ENCODE measurements at regions not wholly inside any gene's neighbourhood (a gene's known extent, or its start where the extent isn't known, plus 50 kb on each side); places are given as distances from the start of the nearest gene placed in this dataset.

DNA sequence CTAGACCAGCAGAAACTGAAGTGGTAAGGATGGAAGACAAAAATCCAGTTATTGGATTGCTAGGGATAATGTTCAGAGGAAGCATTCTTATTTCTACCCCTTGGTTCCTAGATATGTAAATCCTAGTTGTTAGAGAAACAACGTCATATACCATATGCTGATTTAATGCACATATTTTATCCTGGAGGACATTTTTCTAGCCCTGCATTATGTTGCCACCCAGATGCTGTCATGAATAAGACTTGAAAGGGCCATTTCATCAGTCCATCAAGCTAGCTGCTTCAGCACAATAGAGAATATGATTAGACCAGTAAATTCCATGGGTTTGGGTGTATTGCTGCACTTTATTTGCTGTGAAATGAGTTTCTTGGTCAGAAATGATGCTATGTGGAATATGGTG lies 1736.4 kb downstream of the MAT2B start:
- Histone ChIP-seq H3K27ac (ENCODE audit: low read depth) (no peak overlapping the region), H3K4me1 (ENCODE audit: insufficient read depth) (no peaks in the 10 kb centered on the region), H3K36me3 (ENCODE audit: insufficient read depth) (no peaks in the 10 kb centered on the region), H3K4me3 (ENCODE audit: low read depth, low read length) (no peak overlapping the region)
- WGBS = 96% methylated on average over 1 of the region's 1 CpG
- DNase-seq (ENCODE audit: extremely low spot score) = no peak

GRCh38 chr5:165242646-165243045 lies 1737.2 kb downstream of the MAT2B start:
- H3K27ac ChIP-seq (ENCODE audit: low read depth) = no peak overlapping the region
- WGBS = 62% methylated on average over 2 of the region's 2 CpGs
- no peak overlapping the region for H3K4me3 ChIP-seq (ENCODE audit: low read depth, low read length)
- DNase-seq (ENCODE audit: extremely low spot score) = no peak
- H3K36me3 ChIP-seq (ENCODE audit: insufficient read depth) = no peaks in the 10 kb centered on the region
- H3K4me1 ChIP-seq (ENCODE audit: insufficient read depth) = no peaks in the 10 kb centered on the region

DNA sequence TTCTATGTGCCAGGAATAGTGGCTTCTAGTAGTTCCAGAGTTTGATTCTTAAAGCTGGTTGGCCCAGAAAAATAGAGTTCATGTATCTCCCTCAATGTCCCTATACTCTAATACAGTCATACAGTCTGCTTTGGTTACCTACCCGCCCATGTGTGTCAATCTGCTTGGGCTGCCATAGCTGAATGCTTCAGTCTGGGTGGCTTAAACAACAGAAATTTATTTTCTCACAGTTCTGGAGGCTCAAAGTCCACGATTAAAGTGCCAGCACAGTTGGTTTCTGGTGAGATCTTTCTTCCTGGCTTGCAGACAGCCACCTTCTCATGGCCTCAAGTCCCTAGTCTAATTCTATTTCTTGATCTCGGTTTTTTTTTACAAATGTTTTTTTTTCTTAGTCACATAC lies 1739.0 kb downstream of the MAT2B start:
- Histone ChIP-seq H3K4me1 (ENCODE audit: insufficient read depth) (no peaks in the 10 kb centered on the region), H3K27ac (ENCODE audit: low read depth) (no peak overlapping the region), H3K4me3 (ENCODE audit: low read depth, low read length) (no peak overlapping the region), H3K36me3 (ENCODE audit: insufficient read depth) (no peaks in the 10 kb centered on the region)
- WGBS = 56% methylated on average over 3 of the region's 3 CpGs
- DNase-seq (ENCODE audit: extremely low spot score) = no peak

DNA sequence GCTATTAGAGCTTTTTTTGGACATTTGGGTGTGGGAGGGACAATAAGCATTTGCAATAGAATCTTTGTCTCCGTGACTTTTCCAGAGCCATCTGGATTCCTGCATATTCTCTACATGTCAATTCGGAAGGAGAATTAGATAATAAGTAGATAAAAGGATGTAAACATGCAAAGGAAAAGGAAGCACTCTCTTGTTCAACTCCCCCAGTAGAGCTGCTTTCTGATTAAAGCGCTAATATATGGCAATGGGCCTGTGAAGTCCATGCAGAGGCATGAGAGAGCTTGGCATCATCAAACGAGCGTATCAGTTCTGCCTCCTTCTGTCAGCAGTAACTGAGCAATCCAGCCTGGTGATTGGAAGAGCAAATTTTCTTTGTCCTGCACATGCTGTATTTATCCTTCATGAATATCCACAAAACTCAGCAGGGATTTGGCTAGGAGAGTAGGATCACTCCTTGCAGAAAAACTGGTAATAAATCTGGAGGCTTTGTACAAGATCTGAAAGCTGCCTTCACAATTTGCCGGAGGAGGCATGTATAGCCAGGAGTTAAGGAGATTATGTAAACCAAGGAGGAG lies 1752.9 kb downstream of the MAT2B start:
- H3K36me3 ChIP-seq (ENCODE audit: insufficient read depth) = no peaks in the 10 kb centered on the region
- no peak overlapping the region for H3K27ac ChIP-seq (ENCODE audit: low read depth)
- 31% methylated on average over 6 of the region's 6 CpGs for whole genome bisulfite sequencing
- H3K4me3 ChIP-seq (ENCODE audit: low read depth, low read length) = no peak overlapping the region
- DNase-seq (ENCODE audit: extremely low spot score) = peak; percentile 25
- no peaks in the 10 kb centered on the region for H3K4me1 ChIP-seq (ENCODE audit: insufficient read depth)

DNA sequence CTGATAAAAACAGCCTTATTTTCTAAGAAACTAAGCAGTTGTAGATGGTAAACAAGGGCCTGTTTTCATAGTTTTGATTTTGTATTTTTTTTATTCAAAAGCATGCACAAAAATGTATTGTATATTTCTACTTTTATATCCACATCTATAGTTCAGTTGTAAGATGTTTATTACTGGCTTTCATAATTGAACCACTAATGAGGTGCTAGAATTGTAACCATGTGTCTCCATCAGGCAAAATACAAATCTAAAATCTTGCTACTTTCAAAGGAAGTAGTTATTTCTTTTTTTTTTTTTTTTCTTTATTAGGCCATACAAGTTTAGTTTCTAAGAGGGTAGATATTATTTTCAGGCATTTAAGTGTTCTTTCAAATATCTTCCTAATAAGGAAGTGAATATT lies 1755.0 kb downstream of the MAT2B start:
- H3K4me1 ChIP-seq (ENCODE audit: insufficient read depth) = no peaks in the 10 kb centered on the region
- H3K27ac ChIP-seq (ENCODE audit: low read depth) = no peak overlapping the region
- H3K4me3 ChIP-seq (ENCODE audit: low read depth, low read length) = no peak overlapping the region
- DNase-seq (ENCODE audit: extremely low spot score) = no peak
- H3K36me3 ChIP-seq (ENCODE audit: insufficient read depth) = no peaks in the 10 kb centered on the region

GRCh38 chr5:165263536-165263935 lies 1758.1 kb downstream of the MAT2B start:
- Histone ChIP-seq H3K36me3 (ENCODE audit: insufficient read depth) (no peaks in the 10 kb centered on the region), H3K4me3 (ENCODE audit: low read depth, low read length) (no peak overlapping the region), H3K27ac (ENCODE audit: low read depth) (no peak overlapping the region), H3K4me1 (ENCODE audit: insufficient read depth) (no peaks in the 10 kb centered on the region)
- whole genome bisulfite sequencing = 84% methylated on average over 3 of the region's 3 CpGs
- no peak for DNase-seq (ENCODE audit: extremely low spot score)

- WGBS = 80% methylated on average over 4 of the region's 4 CpGs
- Histone ChIP-seq H3K4me3 (ENCODE audit: low read depth, low read length) (no peak overlapping the region), H3K36me3 (ENCODE audit: insufficient read depth) (no peaks in the 10 kb centered on the region), H3K4me1 (ENCODE audit: insufficient read depth) (no peaks in the 10 kb centered on the region), H3K27ac (ENCODE audit: low read depth) (no peak overlapping the region)
- no peak for DNase-seq (ENCODE audit: extremely low spot score)
Observed at GRCh38 chr5:165266939-165267338, 1761.5 kb downstream of the MAT2B start.

DNA sequence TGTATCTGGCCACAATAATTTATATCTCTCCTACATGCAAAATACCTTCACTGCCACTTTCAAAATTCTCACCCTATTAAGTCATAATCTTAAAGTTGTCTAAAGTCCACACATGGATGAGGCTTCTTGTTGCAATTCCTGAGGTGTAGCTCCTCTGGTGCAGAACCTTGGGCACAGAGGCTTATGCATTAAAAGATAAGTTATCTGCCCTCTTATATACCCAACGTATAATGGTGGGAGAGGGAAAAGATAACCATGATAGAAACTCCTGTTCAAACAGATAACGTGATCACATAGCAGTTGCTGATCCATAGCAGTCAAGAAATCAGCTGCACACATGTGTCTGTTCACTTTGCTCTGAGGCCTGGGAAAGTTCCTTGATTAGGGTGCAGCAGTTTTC lies 1767.0 kb downstream of the MAT2B start:
- DNase-seq (ENCODE audit: extremely low spot score) = no peak
- 64% methylated on average over 2 of the region's 2 CpGs for WGBS
- no peaks in the 10 kb centered on the region for H3K36me3 ChIP-seq (ENCODE audit: insufficient read depth)
- no peak overlapping the region for H3K4me3 ChIP-seq (ENCODE audit: low read depth, low read length)
- H3K27ac ChIP-seq (ENCODE audit: low read depth) = no peak overlapping the region
- no peaks in the 10 kb centered on the region for H3K4me1 ChIP-seq (ENCODE audit: insufficient read depth)

GRCh38 chr5:165277661-165278060 lies 1772.2 kb downstream of the MAT2B start:
- Histone ChIP-seq H3K27ac (ENCODE audit: low read depth) (no peak overlapping the region), H3K36me3 (ENCODE audit: insufficient read depth) (no peaks in the 10 kb centered on the region)
- WGBS = 56% methylated on average over 1 of the region's 1 CpG

DNA sequence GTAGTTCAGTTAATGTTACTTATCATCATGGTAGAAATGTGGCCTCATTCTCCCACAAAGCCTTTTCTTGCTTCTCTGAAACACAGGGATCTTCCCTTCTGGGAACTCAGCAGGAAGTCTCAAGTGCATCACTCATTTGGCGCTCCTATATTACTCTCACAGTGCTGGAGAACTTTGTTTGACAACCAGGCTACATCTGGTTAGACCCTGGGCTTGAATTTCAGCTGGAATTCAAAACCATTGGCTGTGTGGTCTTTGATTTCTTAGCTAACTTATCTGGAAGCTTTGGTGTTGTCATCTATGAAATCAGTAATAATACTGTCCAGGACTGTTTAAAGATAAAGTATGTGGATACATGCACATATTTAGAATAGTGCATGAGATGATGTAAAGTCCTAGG lies 1777.1 kb downstream of the MAT2B start:
- no peak overlapping the region for H3K4me3 ChIP-seq (ENCODE audit: low read depth, low read length)
- 78% methylated on average over 1 of the region's 1 CpG for WGBS
- DNase-seq (ENCODE audit: extremely low spot score) = no peak

More at GRCh38 chr5:165277661-165278060, 1772.2 kb downstream of the MAT2B start:
- H3K4me3 ChIP-seq (ENCODE audit: low read depth, low read length) = no peak overlapping the region
- H3K4me1 ChIP-seq (ENCODE audit: insufficient read depth) = no peaks in the 10 kb centered on the region
- no peak for DNase-seq (ENCODE audit: extremely low spot score)

GRCh38 chr5:165286692-165287091 lies 1781.3 kb downstream of the MAT2B start:
- H3K4me3 ChIP-seq (ENCODE audit: low read depth, low read length) = no peak overlapping the region
- H3K27ac ChIP-seq (ENCODE audit: low read depth) = no peak overlapping the region
- no peak for DNase-seq (ENCODE audit: extremely low spot score)
- H3K36me3 ChIP-seq (ENCODE audit: insufficient read depth) = no peaks in the 10 kb centered on the region
- no peaks in the 10 kb centered on the region for H3K4me1 ChIP-seq (ENCODE audit: insufficient read depth)
- WGBS = 90% methylated on average over 2 of the region's 2 CpGs

More for the DNA sequence above, 1777.1 kb downstream of the MAT2B start:
- Histone ChIP-seq H3K27ac (ENCODE audit: low read depth) (no peak overlapping the region), H3K36me3 (ENCODE audit: insufficient read depth) (no peaks in the 10 kb centered on the region), H3K4me1 (ENCODE audit: insufficient read depth) (no peaks in the 10 kb centered on the region)

DNA sequence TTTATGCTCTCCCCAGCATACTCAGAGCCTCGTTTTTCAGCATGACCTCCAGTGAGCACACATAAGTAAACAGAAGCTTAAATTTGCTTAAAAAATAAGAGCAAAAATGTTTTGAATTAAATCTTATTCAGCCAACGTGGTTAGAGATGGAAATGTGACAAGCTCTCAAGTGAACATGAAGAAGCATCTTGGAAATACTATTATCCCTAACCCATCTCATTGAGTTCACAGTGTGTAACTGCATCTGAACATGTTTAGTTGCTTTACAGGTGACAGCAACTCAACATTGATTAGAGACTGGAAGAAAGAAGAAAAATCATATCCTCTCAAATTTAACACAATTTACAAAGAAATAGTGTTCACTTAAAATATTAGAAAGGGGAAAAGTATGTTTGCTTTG lies 1785.1 kb downstream of the MAT2B start:
- H3K4me1 ChIP-seq (ENCODE audit: insufficient read depth) = no peaks in the 10 kb centered on the region
- no peak overlapping the region for H3K27ac ChIP-seq (ENCODE audit: low read depth)
- H3K36me3 ChIP-seq (ENCODE audit: insufficient read depth) = no peaks in the 10 kb centered on the region
- 23% methylated on average over 2 of the region's 2 CpGs for WGBS
- no peak for DNase-seq (ENCODE audit: extremely low spot score)
- no peak overlapping the region for H3K4me3 ChIP-seq (ENCODE audit: low read depth, low read length)

DNA sequence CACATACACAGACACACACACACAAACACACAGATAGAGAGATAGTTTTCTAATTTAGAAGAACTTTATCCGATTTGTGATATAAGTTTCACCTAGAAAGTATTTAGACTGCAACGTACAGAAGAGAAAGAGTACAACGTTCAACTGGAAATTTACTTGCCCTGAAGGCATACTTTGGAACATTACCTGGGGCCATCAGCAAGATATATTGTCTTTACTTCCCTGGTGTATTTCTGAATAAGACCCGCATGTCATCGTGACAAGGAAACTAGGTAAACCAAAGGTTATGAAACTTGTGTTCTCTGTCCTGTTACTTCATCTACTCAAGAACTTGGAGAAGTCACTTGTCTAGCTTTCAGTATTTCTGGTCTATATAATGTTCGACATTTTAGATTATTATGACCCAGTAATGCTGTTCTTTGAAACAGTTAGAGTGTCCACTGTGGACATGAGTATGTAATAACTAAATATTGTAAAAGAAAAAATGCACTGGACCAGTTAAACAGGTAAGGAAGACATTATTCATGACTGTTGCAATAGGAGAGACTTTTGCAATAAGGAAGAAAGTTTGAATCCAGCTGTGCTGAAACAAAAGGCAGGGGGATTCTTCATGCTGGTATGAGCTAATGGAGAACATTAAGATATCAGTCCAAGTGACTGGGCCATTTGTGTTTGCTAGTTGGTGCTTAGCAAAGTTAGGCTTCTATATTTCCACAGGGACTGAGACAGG lies 1791.1 kb downstream of the MAT2B start:
- Histone ChIP-seq H3K4me3 (ENCODE audit: low read depth, low read length) (no peak overlapping the region), H3K27ac (ENCODE audit: low read depth) (no peak overlapping the region), H3K36me3 (ENCODE audit: insufficient read depth) (no peaks in the 10 kb centered on the region), H3K4me1 (ENCODE audit: insufficient read depth) (no peaks in the 10 kb centered on the region)
- DNase-seq (ENCODE audit: extremely low spot score) = no peak
- 94% methylated on average over 6 of the region's 6 CpGs for WGBS

DNA sequence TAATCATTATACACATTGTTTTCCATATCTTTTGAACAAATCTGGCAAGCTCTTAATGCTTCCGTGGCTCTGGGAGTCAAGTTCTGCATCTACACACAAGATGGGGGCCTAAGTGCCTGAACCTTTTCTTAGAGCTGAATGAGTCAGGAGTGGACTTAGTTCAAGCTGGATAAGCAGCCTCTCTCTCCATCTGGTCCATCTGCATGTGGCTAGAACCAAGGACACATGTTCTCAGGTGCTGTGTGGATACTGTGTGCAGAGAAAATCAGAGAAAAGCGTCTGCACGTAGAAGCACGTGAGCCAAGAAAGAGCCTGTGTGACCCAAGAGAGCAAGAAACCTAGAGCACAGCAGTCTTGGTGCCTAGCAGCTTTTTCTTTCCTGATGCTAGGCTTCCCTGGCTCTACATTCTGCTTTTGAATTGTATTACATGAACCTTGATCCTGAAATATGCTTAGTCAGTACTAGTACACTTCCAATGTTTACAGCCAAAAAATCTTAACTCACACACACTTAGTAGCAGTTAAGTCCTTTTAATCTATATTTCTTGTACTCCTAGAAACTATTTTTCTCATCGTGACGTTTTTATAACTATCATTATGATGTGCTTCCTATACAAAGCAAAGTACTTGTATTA lies 1798.9 kb downstream of the MAT2B start:
- no peaks in the 10 kb centered on the region for H3K4me1 ChIP-seq (ENCODE audit: insufficient read depth)
- WGBS = 62% methylated on average over 6 of the region's 6 CpGs
- no peak overlapping the region for H3K4me3 ChIP-seq (ENCODE audit: low read depth, low read length)
- DNase-seq (ENCODE audit: extremely low spot score) = no peak
- H3K27ac ChIP-seq (ENCODE audit: low read depth) = no peak overlapping the region
- no peaks in the 10 kb centered on the region for H3K36me3 ChIP-seq (ENCODE audit: insufficient read depth)
